ENCODE measurements at regions not wholly inside any gene's neighbourhood (a gene's known extent, or its start where the extent isn't known, plus 50 kb on each side); places are given as distances from the start of the nearest gene placed in this dataset.

GRCh38 chr14:43901911-43902673 lies 605.0 kb downstream of the FSCB start:
- no peak for DNase-seq (ENCODE audit: low read depth, low spot score)
- Histone ChIP-seq H3K4me1 (ENCODE audit: control insufficient read depth, extremely low read depth, insufficient read depth, low read length) (no peaks in the 10 kb centered on the region), H3K9me3 (replicated peaks; ENCODE audit: control insufficient read depth, insufficient read depth, low read length) (no peaks in the 10 kb centered on the region), H3K9ac (replicated peaks; ENCODE audit: extremely low read depth, insufficient read depth, low read length) (no peak overlapping the region), H3K27ac (ENCODE audit: insufficient read depth, low read depth, low read length) (no peak overlapping the region), H3K36me3 (ENCODE audit: control insufficient read depth in 2 of 2, extremely low read depth in 1 of 2, insufficient read depth in 2 of 2, low read length in 2 of 2) (no peaks in the 10 kb centered on the region), H3K9me1 (replicated peaks; ENCODE audit: control insufficient read depth, extremely low read depth, insufficient read depth, low read length) (no peaks in the 10 kb centered on the region), H3K4me3 (replicated peaks in 1 of 3; ENCODE audit: insufficient read depth in 1 of 3, low read depth in 1 of 3, low read length in 3 of 3) (no peak overlapping the region), H2AFZ (ENCODE audit: low read depth, low read length) (no peak overlapping the region), H4K20me1 (replicated peaks; ENCODE audit: control insufficient read depth, extremely low read depth, insufficient read depth, low read length) (no peaks in the 10 kb centered on the region), H3K79me2 (ENCODE audit: control insufficient read depth, insufficient read depth, low read length) (no peaks in the 10 kb centered on the region), H3K27me3 (ENCODE audit: control insufficient read depth in 2 of 2, insufficient read depth in 2 of 2, low read length in 2 of 2) (no peaks in the 10 kb centered on the region), H3K4me2 (ENCODE audit: insufficient read depth, low read length) (no peak overlapping the region)
- POLR2A ChIA-PET: no interaction called here
- no peak for TF ChIP-seq MYC (IDR thresholded peaks at IDR 0.05; ENCODE audit: low read depth, low read length)
- TF ChIP-seq JUN (IDR thresholded peaks at IDR 0.05; ENCODE audit: borderline replicate concordance, insufficient read depth, insufficient read length, low read depth): no peak
- TF ChIP-seq GATA2 (IDR thresholded peaks at IDR 0.05; ENCODE audit: insufficient read depth, insufficient read length, low read depth, low read length): no peak
- no peak for TF ChIP-seq FOS (IDR thresholded peaks at IDR 0.05; ENCODE audit: borderline replicate concordance, insufficient read depth, low read length)
- CTCF ChIA-PET: no interaction called here
- no peak for FAIRE-seq
- intact Hi-C loops (cut with micrococcal nuclease): no loop called here
- BruUV-seq (replicated peaks): no TSS peak
- dilution Hi-C loops (cut with MboI; ENCODE audit: extremely low pct_ligation_motif_present, low sequenced_read_pairs): no loop called here

GRCh38 chr14:43900173-43900655 lies 606.9 kb downstream of the FSCB start:
- intact Hi-C loops (cut with micrococcal nuclease): no loop called here
- Histone ChIP-seq H3K36me3 (ENCODE audit: control insufficient read depth in 2 of 2, extremely low read depth in 1 of 2, insufficient read depth in 2 of 2, low read length in 2 of 2) (no peaks in the 10 kb centered on the region), H2AFZ (ENCODE audit: low read depth, low read length) (no peak overlapping the region), H4K20me1 (replicated peaks; ENCODE audit: control insufficient read depth, extremely low read depth, insufficient read depth, low read length) (no peaks in the 10 kb centered on the region), H3K27ac (ENCODE audit: insufficient read depth, low read depth, low read length) (no peak overlapping the region), H3K4me2 (ENCODE audit: insufficient read depth, low read length) (no peak overlapping the region), H3K79me2 (ENCODE audit: control insufficient read depth, insufficient read depth, low read length) (no peaks in the 10 kb centered on the region), H3K9me3 (replicated peaks; ENCODE audit: control insufficient read depth, insufficient read depth, low read length) (no peaks in the 10 kb centered on the region), H3K9me1 (replicated peaks; ENCODE audit: control insufficient read depth, extremely low read depth, insufficient read depth, low read length) (no peaks in the 10 kb centered on the region), H3K9ac (replicated peaks; ENCODE audit: extremely low read depth, insufficient read depth, low read length) (no peak overlapping the region), H3K4me3 (replicated peaks in 1 of 3; ENCODE audit: insufficient read depth in 1 of 3, low read depth in 1 of 3, low read length in 3 of 3) (no peak overlapping the region), H3K4me1 (ENCODE audit: control insufficient read depth, extremely low read depth, insufficient read depth, low read length) (no peaks in the 10 kb centered on the region), H3K27me3 (ENCODE audit: control insufficient read depth in 2 of 2, insufficient read depth in 2 of 2, low read length in 2 of 2) (no peaks in the 10 kb centered on the region)
- FAIRE-seq: no peak
- DNase-seq (ENCODE audit: low read depth, low spot score): no peak
- no TSS peak for BruUV-seq (replicated peaks)
- CTCF ChIA-PET: no interaction called here
- TF ChIP-seq GATA2 (IDR thresholded peaks at IDR 0.05; ENCODE audit: insufficient read depth, insufficient read length, low read depth, low read length) (no peak), MAX (IDR thresholded peaks at IDR 0.05; ENCODE audit: insufficient read depth, insufficient read length) (no peak), MYC (IDR thresholded peaks at IDR 0.05; ENCODE audit: low read depth, low read length) (no peak), CTCF (IDR thresholded peaks at IDR 0.05; ENCODE audit: extremely low read depth in 1 of 2, insufficient read depth in 1 of 2, low read depth in 1 of 2, low read length in 2 of 2) (no peak), EZH2 (IDR thresholded peaks at IDR 0.05; ENCODE audit: borderline replicate concordance, low read depth, low read length, severe bottlenecking) (no peak), JUN (IDR thresholded peaks at IDR 0.05; ENCODE audit: borderline replicate concordance, insufficient read depth, insufficient read length, low read depth) (no peak)
- POLR2A ChIA-PET: no interaction called here
- dilution Hi-C loops (cut with MboI; ENCODE audit: extremely low pct_ligation_motif_present, low sequenced_read_pairs): no loop called here

Data from endothelial cell of umbilical vein (primary cell).